Panc1 (cell line): ENCODE measurements at regions not wholly inside any gene's neighbourhood (a gene's known extent, or its start where the extent isn't known, plus 50 kb on each side); places are given as distances from the start of the nearest gene placed in this dataset.

Source experiments
- ATAC-seq: fragments of 200-7000 bp; cut with Tn5 transposase; 2 replicates; pipeline ENCODE4 v1.9.1; 2020; ENCODE audit warnings: mild to moderate bottlenecking, moderate library complexity
- BruUV-seq: library from RNA; stranded (reverse); fragments of 400-500 nt; replicated peaks from 2 replicates; lab custom pipeline; 2021; lab: Mats Ljungman, UMichigan
- CTCF ChIA-PET: fragments of 300-600 bp; sonication (Branson Sonifier 250); formaldehyde crosslinking; loops from one replicate; lab custom pipeline; 2022; ENCODE audit warnings: antibody characterized with exemption; lab: Charles Lee
- POLR2A ChIA-PET: fragments of 300-600 bp; sonication (Branson Sonifier 250); formaldehyde crosslinking; loops from one replicate; lab custom pipeline; 2022; ENCODE audit warnings: antibody characterized with exemption; lab: Charles Lee
- DNase-seq: peaks from one replicate; pipeline ENCODE4 v3.0.0-alpha.2; 2010; ENCODE audit warnings: low read depth, low spot score
- H3K27ac ChIP-seq: 2 replicates; pipeline ENCODE4 v1.5.1; 2011; ENCODE audit warnings: mild to moderate bottlenecking, low read length, inconsistent platforms
- H3K27me3 ChIP-seq: fragments of 200-500 bp; sonication (Bioruptor generic); 2 replicates; pipeline ENCODE4 v1.6.0; 2014; ENCODE audit warnings: low read length, inconsistent platforms; ENCODE audit not compliant: control insufficient read depth, insufficient read depth
- H3K36me3 ChIP-seq: fragments of 200-500 bp; sonication (Bioruptor generic); 2 replicates; pipeline ENCODE4 v1.5.1; 2014; ENCODE audit warnings: inconsistent platforms, mild to moderate bottlenecking, low read length, moderate library complexity; ENCODE audit not compliant: control insufficient read depth, insufficient read depth
- H3K4me1 ChIP-seq: 2 replicates; pipeline ENCODE4 v1.5.1; 2011; ENCODE audit warnings: inconsistent platforms, mild to moderate bottlenecking, low read length, moderate library complexity; ENCODE audit not compliant: control insufficient read depth, insufficient read depth
- H3K4me3 ChIP-seq, 2 experiments: 2 replicates each; pipeline ENCODE4 v1.5.1; 2011 to 2012; ENCODE audit warnings: low read depth in 2 of 2, low read length in 2 of 2, mild to moderate bottlenecking in 2 of 2, inconsistent platforms in 1 of 2, moderate library complexity in 1 of 2
- H3K9me3 ChIP-seq: fragments of 200-500 bp; sonication (Bioruptor generic); 2 replicates; pipeline ENCODE4 v1.5.1; 2014; ENCODE audit warnings: low read depth, mild to moderate bottlenecking, inconsistent platforms, low read length, moderate library complexity; ENCODE audit not compliant: control insufficient read depth, insufficient read depth
- POLR2AphosphoS5 ChIP-seq: IDR thresholded peaks from 2 replicates; pipeline ENCODE4 v1.6.1; 2012; ENCODE audit warnings: mild to moderate bottlenecking, low read depth, low read length, moderate library complexity
- SIN3A ChIP-seq: IDR thresholded peaks from 2 replicates; pipeline ENCODE4 v1.6.1; 2012; ENCODE audit warnings: low read depth, mild to moderate bottlenecking, low read length, moderate library complexity, borderline replicate concordance; ENCODE audit not compliant: insufficient read depth
- TCF7L2 ChIP-seq: IDR thresholded peaks from 2 replicates; pipeline ENCODE4 v1.6.1; 2011; ENCODE audit warnings: mild to moderate bottlenecking, low read depth, low read length, inconsistent platforms
- in situ Hi-C: cut with HindIII; loops from 2 replicates; pipeline ENCODE4 v1.10.0; 2016; ENCODE audit warnings: low sequenced_read_pairs, low pct_unique_long_range_greater_than_20kb
- intact Hi-C: fragments of 100-400 bp; cut with micrococcal nuclease; formaldehyde crosslinking; loops from one replicate; pipeline ENCODE4 v1.10.0; 2022; ENCODE audit not compliant: unreplicated experiment
- TF ChIP-seq, protein P1 (sequence below), 2 experiments: IDR thresholded peaks; 2 replicates each; pipeline ENCODE4 v1.6.1; 2011 to 2012; ENCODE audit warnings: low read depth in 2 of 2, control low read depth in 1 of 2, low read length in 1 of 2, mild to moderate bottlenecking in 1 of 2, moderate library complexity in 1 of 2; ENCODE audit not compliant: insufficient read depth in 1 of 2
- TF ChIP-seq, protein P2 (sequence below): fragments of 450-650 bp; IDR thresholded peaks from 2 replicates; pipeline ENCODE4 v1.5.1; 2017; ENCODE audit warnings: mild to moderate bottlenecking

DNA sequence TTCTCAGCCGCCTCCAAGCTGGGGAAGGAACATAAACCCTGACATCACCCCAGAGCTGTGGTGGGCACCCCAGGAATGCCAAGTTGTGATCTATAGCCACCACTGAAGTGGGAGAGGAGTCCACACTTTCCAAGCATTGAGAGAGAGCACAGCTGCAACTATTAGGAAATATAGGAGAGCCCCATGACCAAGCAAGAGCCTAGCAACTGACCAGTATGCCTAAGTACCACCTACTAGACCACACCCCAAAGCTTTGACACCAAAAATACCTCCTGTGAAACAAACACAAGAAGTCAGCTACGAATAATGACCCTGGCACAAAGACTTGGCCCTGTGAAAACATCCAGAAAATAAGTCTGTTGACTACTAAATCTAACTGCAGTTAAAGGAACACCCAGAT, 804.1 kb upstream of the IGFBP3 start:
- Histone ChIP-seq H3K27me3 (no peaks in the 10 kb centered on the region), H3K9me3 (no peaks in the 10 kb centered on the region), H3K27ac (no peak overlapping the region), H3K4me1 (no peaks in the 10 kb centered on the region), H3K36me3 (no peaks in the 10 kb centered on the region), H3K4me3 (no peak overlapping the region)
- ATAC-seq (no peak), DNase-seq (no peak)
- intact Hi-C loops (no loop called here), in situ Hi-C loops (no loop called here)
- no TSS peak for BruUV-seq
- POLR2A ChIA-PET: no interaction called here
- CTCF ChIA-PET: no interaction called here
- TF ChIP-seq, protein P1, sequence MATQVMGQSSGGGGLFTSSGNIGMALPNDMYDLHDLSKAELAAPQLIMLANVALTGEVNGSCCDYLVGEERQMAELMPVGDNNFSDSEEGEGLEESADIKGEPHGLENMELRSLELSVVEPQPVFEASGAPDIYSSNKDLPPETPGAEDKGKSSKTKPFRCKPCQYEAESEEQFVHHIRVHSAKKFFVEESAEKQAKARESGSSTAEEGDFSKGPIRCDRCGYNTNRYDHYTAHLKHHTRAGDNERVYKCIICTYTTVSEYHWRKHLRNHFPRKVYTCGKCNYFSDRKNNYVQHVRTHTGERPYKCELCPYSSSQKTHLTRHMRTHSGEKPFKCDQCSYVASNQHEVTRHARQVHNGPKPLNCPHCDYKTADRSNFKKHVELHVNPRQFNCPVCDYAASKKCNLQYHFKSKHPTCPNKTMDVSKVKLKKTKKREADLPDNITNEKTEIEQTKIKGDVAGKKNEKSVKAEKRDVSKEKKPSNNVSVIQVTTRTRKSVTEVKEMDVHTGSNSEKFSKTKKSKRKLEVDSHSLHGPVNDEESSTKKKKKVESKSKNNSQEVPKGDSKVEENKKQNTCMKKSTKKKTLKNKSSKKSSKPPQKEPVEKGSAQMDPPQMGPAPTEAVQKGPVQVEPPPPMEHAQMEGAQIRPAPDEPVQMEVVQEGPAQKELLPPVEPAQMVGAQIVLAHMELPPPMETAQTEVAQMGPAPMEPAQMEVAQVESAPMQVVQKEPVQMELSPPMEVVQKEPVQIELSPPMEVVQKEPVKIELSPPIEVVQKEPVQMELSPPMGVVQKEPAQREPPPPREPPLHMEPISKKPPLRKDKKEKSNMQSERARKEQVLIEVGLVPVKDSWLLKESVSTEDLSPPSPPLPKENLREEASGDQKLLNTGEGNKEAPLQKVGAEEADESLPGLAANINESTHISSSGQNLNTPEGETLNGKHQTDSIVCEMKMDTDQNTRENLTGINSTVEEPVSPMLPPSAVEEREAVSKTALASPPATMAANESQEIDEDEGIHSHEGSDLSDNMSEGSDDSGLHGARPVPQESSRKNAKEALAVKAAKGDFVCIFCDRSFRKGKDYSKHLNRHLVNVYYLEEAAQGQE (IDR thresholded peaks at IDR 0.05; ENCODE audit: insufficient read depth in 1 of 2, low read depth in 2 of 2, low read length in 1 of 2): no peak
- TF ChIP-seq POLR2AphosphoS5 (no peak), SIN3A (no peak), TCF7L2 (no peak)
- TF ChIP-seq, protein P2, sequence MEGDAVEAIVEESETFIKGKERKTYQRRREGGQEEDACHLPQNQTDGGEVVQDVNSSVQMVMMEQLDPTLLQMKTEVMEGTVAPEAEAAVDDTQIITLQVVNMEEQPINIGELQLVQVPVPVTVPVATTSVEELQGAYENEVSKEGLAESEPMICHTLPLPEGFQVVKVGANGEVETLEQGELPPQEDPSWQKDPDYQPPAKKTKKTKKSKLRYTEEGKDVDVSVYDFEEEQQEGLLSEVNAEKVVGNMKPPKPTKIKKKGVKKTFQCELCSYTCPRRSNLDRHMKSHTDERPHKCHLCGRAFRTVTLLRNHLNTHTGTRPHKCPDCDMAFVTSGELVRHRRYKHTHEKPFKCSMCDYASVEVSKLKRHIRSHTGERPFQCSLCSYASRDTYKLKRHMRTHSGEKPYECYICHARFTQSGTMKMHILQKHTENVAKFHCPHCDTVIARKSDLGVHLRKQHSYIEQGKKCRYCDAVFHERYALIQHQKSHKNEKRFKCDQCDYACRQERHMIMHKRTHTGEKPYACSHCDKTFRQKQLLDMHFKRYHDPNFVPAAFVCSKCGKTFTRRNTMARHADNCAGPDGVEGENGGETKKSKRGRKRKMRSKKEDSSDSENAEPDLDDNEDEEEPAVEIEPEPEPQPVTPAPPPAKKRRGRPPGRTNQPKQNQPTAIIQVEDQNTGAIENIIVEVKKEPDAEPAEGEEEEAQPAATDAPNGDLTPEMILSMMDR: no peak

DNA sequence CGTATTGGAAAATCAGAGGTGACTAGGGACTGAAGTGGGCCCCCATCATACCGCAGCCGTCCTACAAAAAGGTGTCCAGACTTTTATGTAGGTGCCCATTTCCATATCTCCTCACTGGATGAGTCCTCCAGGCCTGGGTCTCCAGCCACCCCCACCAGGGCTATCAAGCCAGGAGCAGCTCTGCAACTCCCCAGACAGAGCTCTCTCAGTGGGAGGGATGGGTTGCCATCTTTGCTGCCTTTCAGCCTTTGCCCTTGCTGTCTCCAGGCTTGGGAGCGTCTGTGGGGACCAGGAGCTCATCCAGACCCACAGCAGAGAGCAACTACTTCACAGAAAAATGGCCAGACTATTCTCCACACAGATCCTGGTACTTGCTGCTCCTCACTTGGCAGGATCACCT, 802.7 kb upstream of the IGFBP3 start:
- TF ChIP-seq, protein P1 (IDR thresholded peaks at IDR 0.05; ENCODE audit: insufficient read depth in 1 of 2, low read depth in 2 of 2, low read length in 1 of 2): no peak
- TF ChIP-seq SIN3A (no peak), TCF7L2 (no peak), POLR2AphosphoS5 (no peak)
- TF ChIP-seq, protein P2: no peak
- no TSS peak for BruUV-seq
- DNase-seq: no peak
- no peak for ATAC-seq
- no peaks in the 10 kb centered on the region for H3K9me3 ChIP-seq
- H3K4me1 ChIP-seq: no peaks in the 10 kb centered on the region
- intact Hi-C loops: no loop called here
- ChIA-PET CTCF (no interaction called here), POLR2A (no interaction called here)
- in situ Hi-C loops: no loop called here
- no peaks in the 10 kb centered on the region for H3K27me3 ChIP-seq
- no peaks in the 10 kb centered on the region for H3K36me3 ChIP-seq
- no peak overlapping the region for H3K4me3 ChIP-seq
- H3K27ac ChIP-seq: no peak overlapping the region
